GM12878 (cell line): ENCODE measurements at regions not wholly inside any gene's neighbourhood (a gene's known extent, or its start where the extent isn't known, plus 50 kb on each side); places are given as distances from the start of the nearest gene placed in this dataset.

Experiments used
- ATAC-seq: fragments of 200-7000 bp; cut with Tn5 transposase; 3 replicates; pipeline ENCODE4 v1.9.1; 2020; ENCODE audit warnings: mild to moderate bottlenecking, moderate library complexity
- BruUV-seq: library from RNA; stranded (reverse); fragments of 400-500 nt; replicated peaks from 2 replicates; lab custom pipeline; 2021; lab: Mats Ljungman, UMichigan
- CTCF ChIA-PET: fragments of 300-600 bp; sonication (Branson Sonifier 250); formaldehyde crosslinking; extraction: SDS; loops from one replicate; lab custom pipeline; 2021; ENCODE audit warnings: inconsistent platforms; lab: Yijun Ruan, JAX
- POLR2A ChIA-PET: fragments of 350-600 bp; formaldehyde crosslinking; extraction: SDS; loops from one replicate; lab custom pipeline; 2021; ENCODE audit warnings: inconsistent platforms; lab: Charles Lee
- RAD21 ChIA-PET: fragments of 300-600 bp; sonication (Branson Sonifier 250); formaldehyde crosslinking; loops from one replicate; lab custom pipeline; 2023; ENCODE audit warnings: antibody characterized with exemption; ENCODE audit not compliant: unreplicated experiment; lab: Charles Lee
- SMC1A ChIA-PET: fragments of 300-600 bp; sonication (Branson Sonifier 250); formaldehyde crosslinking; loops from one replicate; lab custom pipeline; 2023; ENCODE audit not compliant: unreplicated experiment, uncharacterized antibody; lab: Charles Lee
- DNase-seq: peaks from one replicate; pipeline ENCODE4 v3.0.0-alpha.2; 2011; ENCODE audit warnings: low read depth, low spot score
- FAIRE-seq: peaks from 3 replicates; lab custom pipeline; 2011; peaks lifted over from hg19 to GRCh38; lab: Jason Lieb, UNC
- H2AFZ ChIP-seq: 2 replicates; pipeline ENCODE4 v1.6.0; 2011; ENCODE audit warnings: low read depth, low read length, control low read depth; ENCODE audit not compliant: control insufficient read depth
- H3K27ac ChIP-seq: 2 replicates; pipeline ENCODE4 v1.5.1; 2011; ENCODE audit warnings: control low read depth; ENCODE audit not compliant: control insufficient read depth, insufficient read depth
- H3K27me3 ChIP-seq, 2 experiments: replicated peaks in 1 of 2; 2 replicates each; pipeline versions ENCODE4 v1.6.0 to v1.6.1; 2011; ENCODE audit warnings: low read length in 1 of 2; ENCODE audit not compliant: control insufficient read depth in 2 of 2, insufficient read depth in 2 of 2
- H3K36me3 ChIP-seq, 2 experiments: 2 replicates each; pipeline ENCODE4 v1.5.1; 2011; ENCODE audit warnings: low read length in 1 of 2; ENCODE audit not compliant: control insufficient read depth in 2 of 2, insufficient read depth in 2 of 2
- H3K4me1 ChIP-seq: 2 replicates; pipeline ENCODE4 v1.6.1; 2011; ENCODE audit warnings: mild to moderate bottlenecking, low read length, moderate library complexity, mixed read lengths; ENCODE audit not compliant: control insufficient read depth, insufficient read depth
- H3K4me2 ChIP-seq: 2 replicates; pipeline ENCODE4 v1.6.0; 2011; ENCODE audit warnings: control low read depth; ENCODE audit not compliant: control insufficient read depth, insufficient read depth
- H3K4me3 ChIP-seq: fragments of 200-600 bp; sonication (generic); 2 replicates; pipeline ENCODE4 v1.5.1; 2016
- H3K79me2 ChIP-seq: 2 replicates; pipeline ENCODE4 v1.6.0; 2011; ENCODE audit warnings: low read length; ENCODE audit not compliant: control insufficient read depth, insufficient read depth
- H3K9ac ChIP-seq: 2 replicates; pipeline ENCODE4 v1.8.0; 2011; ENCODE audit warnings: low read length, control low read depth, mixed read lengths; ENCODE audit not compliant: control insufficient read depth, insufficient read depth
- H3K9me3 ChIP-seq: replicated peaks from 3 replicates; pipeline ENCODE4 v1.5.1; 2011; ENCODE audit warnings: mild to moderate bottlenecking, low read length; ENCODE audit not compliant: control insufficient read depth, insufficient read depth
- H4K20me1 ChIP-seq: 2 replicates; pipeline ENCODE4 v1.6.0; 2011; ENCODE audit not compliant: control insufficient read depth, insufficient read depth
- ATF2 ChIP-seq: IDR thresholded peaks from 2 replicates; pipeline ENCODE4 v1.6.1; 2012; ENCODE audit warnings: low read length, inconsistent platforms
- CBX5 ChIP-seq: sonication (generic); IDR thresholded peaks from 2 replicates; pipeline ENCODE4 v1.6.1; 2016; ENCODE audit warnings: low read depth, moderate library complexity, mild to moderate bottlenecking, inconsistent platforms
- EED ChIP-seq: sonication (generic); IDR thresholded peaks from 2 replicates; pipeline ENCODE4 v1.6.1; 2016; ENCODE audit warnings: antibody characterized with exemption, low read depth
- GABPA ChIP-seq: IDR thresholded peaks from 2 replicates; pipeline ENCODE4 v1.6.1; 2014; ENCODE audit warnings: antibody characterized with exemption, low read depth, mild to moderate bottlenecking, inconsistent platforms
- MYC ChIP-seq: IDR thresholded peaks from 2 replicates; pipeline ENCODE4 v1.6.1; 2011; ENCODE audit warnings: mild to moderate bottlenecking, low read length, moderate library complexity, inconsistent platforms; ENCODE audit not compliant: insufficient read depth, insufficient replicate concordance, insufficient read length, severe bottlenecking
- NBN ChIP-seq: fragments of 450-650 bp; IDR thresholded peaks from 2 replicates; pipeline ENCODE4 v1.6.1; 2016
- NFIC ChIP-seq: IDR thresholded peaks from 2 replicates; pipeline ENCODE4 v1.6.1; 2012; ENCODE audit warnings: low read depth, mild to moderate bottlenecking, inconsistent platforms, low read length, moderate library complexity
- NFXL1 ChIP-seq: fragments of 450-650 bp; IDR thresholded peaks from 2 replicates; pipeline ENCODE4 v1.6.1; 2017; ENCODE audit warnings: antibody characterized with exemption, mild to moderate bottlenecking, borderline replicate concordance
- NR2F1 ChIP-seq: fragments of 450-650 bp; conservative IDR thresholded peaks from 2 replicates; pipeline ENCODE4 v1.6.1; 2017; ENCODE audit warnings: mild to moderate bottlenecking
- PAX5 ChIP-seq: IDR thresholded peaks from 2 replicates; pipeline ENCODE4 v1.6.1; 2011; ENCODE audit warnings: low read depth, low read length, borderline replicate concordance
- SMAD1 ChIP-seq: fragments of 450-650 bp; IDR thresholded peaks from 2 replicates; pipeline ENCODE4 v1.6.1; 2018; ENCODE audit warnings: mild to moderate bottlenecking, low read depth; ENCODE audit not compliant: partially characterized antibody
- SMAD5 ChIP-seq: IDR thresholded peaks from 2 replicates; pipeline ENCODE4 v1.6.1; 2016; ENCODE audit warnings: antibody characterized with exemption, low read depth
- SMARCA5 ChIP-seq: fragments of 450-650 bp; IDR thresholded peaks from 2 replicates; pipeline ENCODE4 v1.6.1; 2017; ENCODE audit warnings: mild to moderate bottlenecking
- SPI1 ChIP-seq: IDR thresholded peaks from 2 replicates; pipeline ENCODE4 v1.6.1; 2011; ENCODE audit warnings: low read depth, mild to moderate bottlenecking, low read length, moderate library complexity, borderline replicate concordance; ENCODE audit not compliant: insufficient read depth
- TAF1 ChIP-seq: IDR thresholded peaks from 2 replicates; pipeline ENCODE4 v1.6.1; 2011; ENCODE audit warnings: mild to moderate bottlenecking, low read depth, low read length, borderline replicate concordance
- ZBED1 ChIP-seq: IDR thresholded peaks from 2 replicates; pipeline ENCODE4 v1.6.1; 2016; ENCODE audit warnings: borderline replicate concordance
- ZNF217 ChIP-seq: fragments of 450-650 bp; IDR thresholded peaks from 2 replicates; pipeline ENCODE4 v1.6.1; 2017; ENCODE audit warnings: antibody characterized with exemption, mild to moderate bottlenecking
- ZNF24 ChIP-seq: fragments of 450-650 bp; IDR thresholded peaks from 2 replicates; pipeline ENCODE4 v1.6.1; 2017; ENCODE audit warnings: antibody characterized with exemption, mild to moderate bottlenecking
- ZZZ3 ChIP-seq: IDR thresholded peaks from 2 replicates; pipeline ENCODE4 v1.6.1; 2011; ENCODE audit warnings: low read depth; ENCODE audit not compliant: control insufficient read depth, insufficient read length
- WGBS: methylation state at CpG from one replicate; pipeline ENCODE4 v1.1.6; 2016; ENCODE audit warnings: low lambda C conversion rate; ENCODE audit not compliant: insufficient replicate concordance, insufficient coverage; ENCODE audit errors: missing lambda C conversion rate; 5-methylcytosine and 5-hydroxymethylcytosine counted together
- in situ Hi-C: fragments of 300-500 bp; cut with MboI; formaldehyde crosslinking; loops from 9 replicates; pipeline ENCODE4 v1.14.3; 2018; ENCODE audit warnings: mixed read lengths
- intact Hi-C: fragments of 100-400 bp; cut with micrococcal nuclease; formaldehyde crosslinking; loops from one replicate; pipeline ENCODE4 v1.14.2; 2022; ENCODE audit not compliant: unreplicated experiment
- TF ChIP-seq, protein P1 (sequence below): fragments of 150-350 bp; IDR thresholded peaks from 2 replicates; pipeline ENCODE4 v1.6.1; 2014; ENCODE audit warnings: mild to moderate bottlenecking, low read depth, low read length

DNA sequence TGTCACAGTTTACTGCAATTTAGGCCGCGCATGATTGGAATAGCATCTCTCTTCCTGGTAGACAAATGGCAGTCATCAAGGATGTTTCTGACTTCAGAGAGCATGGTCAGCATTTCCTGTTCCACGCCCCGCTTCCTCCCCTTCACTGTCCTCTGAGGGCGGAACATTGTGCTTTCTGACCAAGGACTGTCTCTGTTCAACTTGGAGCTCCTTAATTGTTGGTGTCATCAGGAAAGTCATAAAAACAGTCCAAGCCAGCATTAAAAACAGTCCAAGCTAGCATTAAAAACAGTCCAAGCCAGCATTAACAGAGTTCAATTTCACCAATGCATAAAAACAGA, 301.3 kb upstream of the IRX4 start (continued):
- TF ChIP-seq GABPA (no peak), SMARCA5 (no peak)

DNA sequence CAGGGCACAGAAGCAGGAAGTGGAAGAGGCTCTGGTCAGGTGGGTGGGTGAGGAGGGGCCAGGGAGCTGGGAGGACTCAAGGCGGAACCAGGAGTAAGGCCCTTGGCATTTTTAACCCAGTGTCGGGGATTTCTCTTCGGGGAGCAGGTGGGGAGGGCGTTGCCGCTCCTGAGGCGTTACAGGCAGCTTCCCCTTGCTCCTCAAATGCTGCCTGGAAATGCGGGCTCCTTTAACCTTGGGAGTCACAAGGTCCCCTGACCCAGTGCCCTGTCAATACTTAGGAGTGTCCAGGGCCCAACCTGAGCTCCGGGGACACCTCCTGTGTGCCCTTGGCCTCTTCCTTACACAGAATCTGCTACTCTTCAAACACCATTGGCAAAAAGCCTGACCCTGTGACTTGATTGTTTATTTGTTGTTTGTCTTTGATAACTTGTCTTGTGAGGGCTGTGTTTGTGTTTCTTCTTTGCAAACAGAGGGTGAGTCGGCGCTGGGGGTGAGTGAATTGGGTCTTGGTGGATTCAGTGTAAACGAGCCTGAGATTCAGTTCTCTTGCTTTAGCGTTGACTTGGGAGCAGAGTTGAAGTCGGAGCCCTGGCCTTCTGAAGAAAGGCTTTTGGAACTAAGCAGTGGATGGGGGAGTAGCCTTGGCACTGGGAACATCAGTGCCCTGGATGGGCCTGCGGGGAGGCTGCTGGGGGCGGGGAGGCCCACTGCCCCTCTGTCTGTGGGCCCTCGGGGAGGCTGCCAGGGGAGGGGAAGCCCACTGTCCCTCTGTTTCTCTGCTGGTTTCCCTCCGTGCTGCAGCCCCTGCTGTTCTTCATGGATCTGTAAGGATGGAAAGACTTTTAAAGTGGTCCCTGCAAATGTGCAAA, 300.7 kb upstream of the IRX4 start:
- in situ Hi-C loops: no loop called here
- no peaks in the 10 kb centered on the region for H3K79me2 ChIP-seq
- no peaks in the 10 kb centered on the region for H3K36me3 ChIP-seq
- CTCF ChIA-PET: no interaction called here
- FAIRE-seq: no peak
- WGBS: 20% methylated on average over 17 of the region's 17 CpGs
- no peak overlapping the region for H3K4me3 ChIP-seq
- TF ChIP-seq TAF1 (no peak), EED (no peak), MYC (no peak), SMAD5 (no peak), ZZZ3 (no peak), NR2F1 (no peak), CBX5 (no peak), SPI1 (no peak), NFXL1 (no peak), ZBED1 (no peak), ATF2 (no peak), PAX5 (no peak), ZNF217 (no peak), SMAD1 (no peak), ZNF24 (no peak), NFIC (no peak), NBN (no peak)
- TF ChIP-seq, protein P1, sequence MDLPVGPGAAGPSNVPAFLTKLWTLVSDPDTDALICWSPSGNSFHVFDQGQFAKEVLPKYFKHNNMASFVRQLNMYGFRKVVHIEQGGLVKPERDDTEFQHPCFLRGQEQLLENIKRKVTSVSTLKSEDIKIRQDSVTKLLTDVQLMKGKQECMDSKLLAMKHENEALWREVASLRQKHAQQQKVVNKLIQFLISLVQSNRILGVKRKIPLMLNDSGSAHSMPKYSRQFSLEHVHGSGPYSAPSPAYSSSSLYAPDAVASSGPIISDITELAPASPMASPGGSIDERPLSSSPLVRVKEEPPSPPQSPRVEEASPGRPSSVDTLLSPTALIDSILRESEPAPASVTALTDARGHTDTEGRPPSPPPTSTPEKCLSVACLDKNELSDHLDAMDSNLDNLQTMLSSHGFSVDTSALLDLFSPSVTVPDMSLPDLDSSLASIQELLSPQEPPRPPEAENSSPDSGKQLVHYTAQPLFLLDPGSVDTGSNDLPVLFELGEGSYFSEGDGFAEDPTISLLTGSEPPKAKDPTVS: no peak
- no peaks in the 10 kb centered on the region for H3K4me1 ChIP-seq
- no TSS peak for BruUV-seq
- SMC1A ChIA-PET: no interaction called here
- no peak overlapping the region for H2AFZ ChIP-seq
- no peaks in the 10 kb centered on the region for H4K20me1 ChIP-seq
- RAD21 ChIA-PET: no interaction called here
- POLR2A ChIA-PET: no interaction called here
- H3K27me3 ChIP-seq: no peaks in the 10 kb centered on the region
- intact Hi-C loops: no loop called here
- ATAC-seq: no peak
- no peak overlapping the region for H3K27ac ChIP-seq
- H3K4me2 ChIP-seq: no peak overlapping the region
- H3K9ac ChIP-seq: no peak overlapping the region
- no peaks in the 10 kb centered on the region; the same call in 2 of the 3 replicates for H3K9me3 ChIP-seq
- no peak for DNase-seq
